Fibroblast of lung (primary cell): ENCODE measurements at regions not wholly inside any gene's neighbourhood (a gene's known extent, or its start where the extent isn't known, plus 50 kb on each side); places are given as distances from the start of the nearest gene placed in this dataset.
A peak's percentile ranks its signal among the peaks of the same experiment; 100 is the strongest.

ENCODE experiments used
- DNase-seq, 2 donors: peaks; one replicate each; pipeline versions ENCODE4 v3.0.0 to v3.0.0-alpha.2; 2010; ENCODE audit warnings: low read depth in 2 of 2
- H2AFZ ChIP-seq: 2 replicates; pipeline ENCODE4 v1.5.1; 2012; ENCODE audit warnings: low read length, control low read depth, inconsistent platforms
- H3K27ac ChIP-seq: 2 replicates; pipeline ENCODE4 v1.5.1; 2011; ENCODE audit warnings: low read length, control low read depth; ENCODE audit not compliant: insufficient read depth
- H3K27me3 ChIP-seq: 2 replicates; pipeline ENCODE4 v1.5.1; 2011; ENCODE audit warnings: mild to moderate bottlenecking, low read length; ENCODE audit not compliant: control insufficient read depth, insufficient read depth
- H3K36me3 ChIP-seq: 2 replicates; pipeline ENCODE4 v1.5.1; 2011; ENCODE audit warnings: low read length; ENCODE audit not compliant: control insufficient read depth, insufficient read depth
- H3K4me1 ChIP-seq: 2 replicates; pipeline ENCODE4 v1.5.1; 2011; ENCODE audit warnings: low read length; ENCODE audit not compliant: control insufficient read depth, insufficient read depth; ENCODE audit errors: extremely low read depth
- H3K4me2 ChIP-seq: 2 replicates; pipeline ENCODE4 v1.5.1; 2011; ENCODE audit warnings: low read length, control low read depth; ENCODE audit not compliant: insufficient read depth; ENCODE audit errors: extremely low read depth
- H3K4me3 ChIP-seq, 4 experiments: fragments of 200-600 bp in 1 of 4; sonication (generic) in 1 of 4; replicated peaks in 1 of 4; 2 replicates each; pipeline ENCODE4 v1.5.1; 2011 to 2016; ENCODE audit warnings: low read length in 4 of 4, low read depth in 3 of 4, mild to moderate bottlenecking in 3 of 4, control low read depth in 2 of 4, inconsistent platforms in 1 of 4, mixed read lengths in 1 of 4; ENCODE audit not compliant: insufficient read depth in 1 of 4; ENCODE audit errors: control extremely low read depth in 1 of 4
- H3K79me2 ChIP-seq: 2 replicates; pipeline ENCODE4 v1.5.1; 2012; ENCODE audit warnings: mild to moderate bottlenecking, low read length, inconsistent platforms; ENCODE audit not compliant: control insufficient read depth, insufficient read depth
- H3K9ac ChIP-seq: 2 replicates; pipeline ENCODE4 v1.5.1; 2011; ENCODE audit warnings: mild to moderate bottlenecking, low read length, control low read depth; ENCODE audit not compliant: insufficient read depth
- H3K9me3 ChIP-seq: 2 replicates; pipeline ENCODE4 v1.5.1; 2012; ENCODE audit warnings: low read depth, low read length; ENCODE audit not compliant: control insufficient read depth, insufficient read depth
- H4K20me1 ChIP-seq: 2 replicates; pipeline ENCODE4 v1.5.1; 2011; ENCODE audit warnings: low read length; ENCODE audit not compliant: control insufficient read depth, insufficient read depth; ENCODE audit errors: extremely low read depth
- EZH2 ChIP-seq: IDR thresholded peaks from 2 replicates; pipeline ENCODE4 v1.5.1; 2012; ENCODE audit warnings: low read length, control low read depth, mild to moderate bottlenecking; ENCODE audit errors: missing control alignments
- TF ChIP-seq, protein P1 (sequence below), 2 donors: IDR thresholded peaks in 1 of 2; conservative IDR thresholded peaks in 1 of 2; 1 replicate in 1 of 2; 2 replicates in 1 of 2; pipeline ENCODE4 v1.5.1; 2011 to 2012; ENCODE audit warnings: low read length in 2 of 2, control low read depth in 1 of 2, inconsistent platforms in 1 of 2, low read depth in 1 of 2, mild to moderate bottlenecking in 1 of 2

DNA sequence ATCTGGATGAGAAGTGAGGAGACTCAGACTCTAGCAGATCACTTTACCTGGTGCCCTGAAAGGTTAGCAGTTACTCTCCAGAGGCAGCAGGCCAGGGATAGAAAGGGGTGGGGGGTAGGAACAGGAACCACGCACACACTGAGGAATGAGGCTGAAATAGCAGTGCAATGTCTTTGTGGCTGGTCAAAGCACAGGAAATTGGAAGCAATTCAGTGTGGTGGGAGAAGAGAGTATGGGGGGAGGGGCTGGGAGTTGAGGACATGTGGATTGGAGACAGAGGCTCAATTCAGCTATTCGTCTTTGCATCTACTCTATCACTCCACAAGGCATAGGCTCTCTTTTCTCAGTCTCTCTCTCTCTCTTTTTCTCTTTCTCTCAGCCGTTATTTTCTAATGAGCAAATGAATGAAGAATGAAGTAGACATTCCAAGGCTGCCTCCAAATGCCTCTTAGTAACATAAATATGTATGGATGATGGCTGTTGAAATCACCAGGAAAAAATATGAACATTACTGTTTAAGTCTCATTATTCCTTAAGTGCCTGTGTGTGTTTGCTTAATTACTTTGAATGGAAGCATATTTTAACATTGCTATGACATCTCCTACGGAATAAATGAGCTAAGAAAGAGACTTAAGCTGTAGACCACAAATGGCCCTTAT lies 979.4 kb downstream of the TSN start:
- H3K36me3 ChIP-seq: no peaks in the 10 kb centered on the region

DNA sequence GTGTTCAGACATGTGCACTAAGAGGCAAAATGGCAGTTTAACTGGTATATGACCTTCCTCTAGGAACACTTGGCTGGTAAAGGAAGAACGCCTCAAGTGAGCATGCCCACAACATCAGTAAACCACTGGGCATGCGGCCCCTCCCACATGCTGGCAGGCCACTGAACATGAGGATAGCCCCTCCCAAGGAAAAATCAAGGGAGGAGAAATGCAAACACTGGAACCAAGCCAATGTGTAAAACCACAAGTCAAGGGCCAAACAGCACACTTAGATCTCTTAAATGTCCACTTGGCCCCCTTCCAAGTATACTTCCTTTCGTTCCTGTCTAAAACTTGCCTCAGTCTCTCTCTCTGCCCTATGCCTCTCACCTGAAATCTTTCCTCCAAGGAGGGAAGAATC lies 980.8 kb downstream of the TSN start:
- DNase-seq: peak; percentile 28 to 42
- Histone ChIP-seq H3K27ac (no peak overlapping the region), H4K20me1 (no peaks in the 10 kb centered on the region), H3K4me3 (no peak overlapping the region), H3K27me3 (no peaks in the 10 kb centered on the region), H3K4me1 (no peaks in the 10 kb centered on the region), H3K4me2 (no peak overlapping the region), H3K9me3 (no peaks in the 10 kb centered on the region), H3K9ac (no peak overlapping the region), H2AFZ (no peak overlapping the region), H3K79me2 (no peaks in the 10 kb centered on the region), H3K36me3 (no peaks in the 10 kb centered on the region)
- no peak for TF ChIP-seq EZH2
- TF ChIP-seq, protein P1, sequence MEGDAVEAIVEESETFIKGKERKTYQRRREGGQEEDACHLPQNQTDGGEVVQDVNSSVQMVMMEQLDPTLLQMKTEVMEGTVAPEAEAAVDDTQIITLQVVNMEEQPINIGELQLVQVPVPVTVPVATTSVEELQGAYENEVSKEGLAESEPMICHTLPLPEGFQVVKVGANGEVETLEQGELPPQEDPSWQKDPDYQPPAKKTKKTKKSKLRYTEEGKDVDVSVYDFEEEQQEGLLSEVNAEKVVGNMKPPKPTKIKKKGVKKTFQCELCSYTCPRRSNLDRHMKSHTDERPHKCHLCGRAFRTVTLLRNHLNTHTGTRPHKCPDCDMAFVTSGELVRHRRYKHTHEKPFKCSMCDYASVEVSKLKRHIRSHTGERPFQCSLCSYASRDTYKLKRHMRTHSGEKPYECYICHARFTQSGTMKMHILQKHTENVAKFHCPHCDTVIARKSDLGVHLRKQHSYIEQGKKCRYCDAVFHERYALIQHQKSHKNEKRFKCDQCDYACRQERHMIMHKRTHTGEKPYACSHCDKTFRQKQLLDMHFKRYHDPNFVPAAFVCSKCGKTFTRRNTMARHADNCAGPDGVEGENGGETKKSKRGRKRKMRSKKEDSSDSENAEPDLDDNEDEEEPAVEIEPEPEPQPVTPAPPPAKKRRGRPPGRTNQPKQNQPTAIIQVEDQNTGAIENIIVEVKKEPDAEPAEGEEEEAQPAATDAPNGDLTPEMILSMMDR (conservative IDR thresholded peaks at IDR 0.05 in 1 of 2, IDR thresholded peaks at IDR 0.05 in 1 of 2; ENCODE audit: low read depth in 1 of 2, low read length in 2 of 2): no peak

More for the DNA sequence above, 979.4 kb downstream of the TSN start:
- Histone ChIP-seq H3K9me3 (no peaks in the 10 kb centered on the region), H2AFZ (no peak overlapping the region), H4K20me1 (no peaks in the 10 kb centered on the region), H3K4me2 (no peak overlapping the region), H3K27ac (no peak overlapping the region), H3K27me3 (no peaks in the 10 kb centered on the region), H3K9ac (no peak overlapping the region), H3K4me1 (no peaks in the 10 kb centered on the region), H3K79me2 (no peaks in the 10 kb centered on the region), H3K4me3 (no peak overlapping the region)
- no peak for TF ChIP-seq EZH2
- TF ChIP-seq, protein P1 (conservative IDR thresholded peaks at IDR 0.05 in 1 of 2, IDR thresholded peaks at IDR 0.05 in 1 of 2; ENCODE audit: low read depth in 1 of 2, low read length in 2 of 2): no peak
- DNase-seq: peak; percentile 25 to 70

DNA sequence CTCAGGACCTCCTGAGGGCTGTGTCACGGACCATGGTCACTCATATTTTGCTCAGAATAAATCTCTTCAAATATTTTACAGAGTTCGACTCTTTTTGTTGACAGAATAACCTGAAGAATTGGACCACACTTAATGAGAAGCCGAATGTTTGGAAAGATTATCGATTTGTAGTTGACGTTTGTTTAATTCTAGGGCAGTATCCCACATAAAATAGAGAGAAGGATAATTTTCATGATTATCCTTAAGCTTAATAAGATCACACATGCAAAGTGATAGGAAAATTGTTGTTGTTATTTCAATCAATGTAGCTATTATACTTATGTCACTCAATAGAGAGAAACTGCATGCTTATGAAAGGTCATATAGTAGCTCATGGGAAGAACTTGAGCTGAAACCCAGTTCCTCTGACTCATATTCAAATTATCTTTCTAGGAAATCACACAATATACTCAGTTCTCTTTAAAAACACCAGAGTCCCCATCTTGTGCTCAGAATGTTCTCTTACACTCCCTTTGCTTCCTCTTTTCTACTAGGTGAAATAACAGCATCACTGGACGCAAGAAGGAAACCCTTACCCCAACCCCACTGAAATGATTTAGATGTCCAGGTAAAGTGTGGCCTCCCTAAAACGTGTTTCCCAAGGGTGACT lies 982.1 kb downstream of the TSN start:
- Histone ChIP-seq H3K4me2 (no peak overlapping the region), H3K27ac (no peak overlapping the region)
- peak; percentile 9 for DNase-seq

More for the DNA sequence above, 982.1 kb downstream of the TSN start:
- H3K4me3 ChIP-seq: no peak overlapping the region
- H3K9ac ChIP-seq: no peak overlapping the region
- no peaks in the 10 kb centered on the region for H3K27me3 ChIP-seq
- no peaks in the 10 kb centered on the region for H3K4me1 ChIP-seq
- no peaks in the 10 kb centered on the region for H3K9me3 ChIP-seq
- no peak for TF ChIP-seq EZH2
- TF ChIP-seq, protein P1 (conservative IDR thresholded peaks at IDR 0.05 in 1 of 2, IDR thresholded peaks at IDR 0.05 in 1 of 2; ENCODE audit: low read depth in 1 of 2, low read length in 2 of 2): no peak
- H4K20me1 ChIP-seq: no peaks in the 10 kb centered on the region
- no peak overlapping the region for H2AFZ ChIP-seq
- H3K79me2 ChIP-seq: no peaks in the 10 kb centered on the region
- H3K36me3 ChIP-seq: no peaks in the 10 kb centered on the region
